Breast epithelium (tissue), 3 donors: ENCODE measurements at regions not wholly inside any gene's neighbourhood (a gene's known extent, or its start where the extent isn't known, plus 50 kb on each side); places are given as distances from the start of the nearest gene placed in this dataset.

Experiments
- POLR2AphosphoS5 ChIP-seq, 3 donors: sonication (generic); formaldehyde crosslinking; IDR thresholded peaks; one replicate each; pipeline ENCODE4 v1.6.1; 2017; ENCODE audit warnings: antibody characterized with exemption in 3 of 3
- TF ChIP-seq, protein P1 (sequence below), 3 donors: fragments of 450-650 bp; IDR thresholded peaks; one replicate each; pipeline ENCODE4 v1.5.1; 2016 to 2017; ENCODE audit warnings: antibody characterized with exemption in 3 of 3, mild to moderate bottlenecking in 3 of 3, moderate library complexity in 3 of 3

DNA sequence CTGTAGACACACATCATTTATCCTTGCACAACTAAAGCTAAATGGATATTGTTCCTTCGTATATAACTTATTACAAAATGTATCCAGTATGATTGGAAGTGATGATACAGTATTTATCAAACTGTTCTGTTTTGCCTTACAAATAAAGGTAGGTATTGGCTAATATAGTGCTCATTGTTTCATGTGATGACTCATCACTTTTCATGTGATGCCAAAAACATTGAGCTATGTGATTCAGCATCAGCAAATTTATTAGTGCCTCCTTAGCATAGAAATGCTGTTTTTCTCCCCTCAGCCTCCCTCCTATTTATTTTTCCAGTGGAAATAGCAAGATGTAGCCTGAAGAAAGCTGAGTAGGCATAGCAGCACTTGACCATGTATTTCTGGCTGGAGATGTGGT is 228.6 kb upstream of the LYPLAL1 start:
- TF ChIP-seq, protein P1, sequence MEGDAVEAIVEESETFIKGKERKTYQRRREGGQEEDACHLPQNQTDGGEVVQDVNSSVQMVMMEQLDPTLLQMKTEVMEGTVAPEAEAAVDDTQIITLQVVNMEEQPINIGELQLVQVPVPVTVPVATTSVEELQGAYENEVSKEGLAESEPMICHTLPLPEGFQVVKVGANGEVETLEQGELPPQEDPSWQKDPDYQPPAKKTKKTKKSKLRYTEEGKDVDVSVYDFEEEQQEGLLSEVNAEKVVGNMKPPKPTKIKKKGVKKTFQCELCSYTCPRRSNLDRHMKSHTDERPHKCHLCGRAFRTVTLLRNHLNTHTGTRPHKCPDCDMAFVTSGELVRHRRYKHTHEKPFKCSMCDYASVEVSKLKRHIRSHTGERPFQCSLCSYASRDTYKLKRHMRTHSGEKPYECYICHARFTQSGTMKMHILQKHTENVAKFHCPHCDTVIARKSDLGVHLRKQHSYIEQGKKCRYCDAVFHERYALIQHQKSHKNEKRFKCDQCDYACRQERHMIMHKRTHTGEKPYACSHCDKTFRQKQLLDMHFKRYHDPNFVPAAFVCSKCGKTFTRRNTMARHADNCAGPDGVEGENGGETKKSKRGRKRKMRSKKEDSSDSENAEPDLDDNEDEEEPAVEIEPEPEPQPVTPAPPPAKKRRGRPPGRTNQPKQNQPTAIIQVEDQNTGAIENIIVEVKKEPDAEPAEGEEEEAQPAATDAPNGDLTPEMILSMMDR (IDR thresholded peaks at IDR 0.05): no peak
- no peak for TF ChIP-seq POLR2AphosphoS5 (IDR thresholded peaks at IDR 0.05)
